ENCODE measurements at regions not wholly inside any gene's neighbourhood (a gene's known extent, or its start where the extent isn't known, plus 50 kb on each side); places are given as distances from the start of the nearest gene placed in this dataset.

DNA sequence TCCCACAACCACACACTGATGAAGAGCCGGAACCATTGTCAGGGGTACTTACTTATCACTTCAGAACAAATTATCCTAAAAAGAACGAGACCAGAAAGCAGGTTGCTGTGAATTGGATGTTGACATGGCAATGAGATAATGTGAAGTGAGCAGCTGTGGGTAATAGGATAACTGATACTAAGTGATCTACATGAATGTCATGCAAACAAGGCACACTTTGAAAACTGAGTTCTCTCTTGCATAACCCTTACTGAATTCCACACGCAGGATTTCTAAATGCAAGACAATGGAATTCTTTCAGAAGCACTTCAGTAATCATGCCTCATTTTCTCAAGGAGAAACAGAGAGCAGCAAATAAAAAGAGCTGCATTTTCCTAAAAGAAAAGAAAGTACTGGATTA lies 242.5 kb upstream of the TMEM229A start:
- TF ChIP-seq MAZ (IDR thresholded peaks at IDR 0.05; ENCODE audit: borderline replicate concordance, low read depth, low read length) (no peak), MAZ (CRISPR knock-in tag; IDR thresholded peaks at IDR 0.05; ENCODE audit: low read depth) (no peak), HNRNPK (IDR thresholded peaks at IDR 0.05; ENCODE audit: low read depth, low read length, poor library complexity, severe bottlenecking) (no peak)
- TF ChIP-seq, protein P1, sequence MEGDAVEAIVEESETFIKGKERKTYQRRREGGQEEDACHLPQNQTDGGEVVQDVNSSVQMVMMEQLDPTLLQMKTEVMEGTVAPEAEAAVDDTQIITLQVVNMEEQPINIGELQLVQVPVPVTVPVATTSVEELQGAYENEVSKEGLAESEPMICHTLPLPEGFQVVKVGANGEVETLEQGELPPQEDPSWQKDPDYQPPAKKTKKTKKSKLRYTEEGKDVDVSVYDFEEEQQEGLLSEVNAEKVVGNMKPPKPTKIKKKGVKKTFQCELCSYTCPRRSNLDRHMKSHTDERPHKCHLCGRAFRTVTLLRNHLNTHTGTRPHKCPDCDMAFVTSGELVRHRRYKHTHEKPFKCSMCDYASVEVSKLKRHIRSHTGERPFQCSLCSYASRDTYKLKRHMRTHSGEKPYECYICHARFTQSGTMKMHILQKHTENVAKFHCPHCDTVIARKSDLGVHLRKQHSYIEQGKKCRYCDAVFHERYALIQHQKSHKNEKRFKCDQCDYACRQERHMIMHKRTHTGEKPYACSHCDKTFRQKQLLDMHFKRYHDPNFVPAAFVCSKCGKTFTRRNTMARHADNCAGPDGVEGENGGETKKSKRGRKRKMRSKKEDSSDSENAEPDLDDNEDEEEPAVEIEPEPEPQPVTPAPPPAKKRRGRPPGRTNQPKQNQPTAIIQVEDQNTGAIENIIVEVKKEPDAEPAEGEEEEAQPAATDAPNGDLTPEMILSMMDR (CRISPR knock-in tag; IDR thresholded peaks at IDR 0.05) = no peak
